ENCODE measurements at regions not wholly inside any gene's neighbourhood (a gene's known extent, or its start where the extent isn't known, plus 50 kb on each side); places are given as distances from the start of the nearest gene placed in this dataset.
"Not testable (repeated sequence)": the region's sequence is repeated elsewhere in the genome, so short reads cannot be mapped to it uniquely, and the experiment has no call there.

DNA sequence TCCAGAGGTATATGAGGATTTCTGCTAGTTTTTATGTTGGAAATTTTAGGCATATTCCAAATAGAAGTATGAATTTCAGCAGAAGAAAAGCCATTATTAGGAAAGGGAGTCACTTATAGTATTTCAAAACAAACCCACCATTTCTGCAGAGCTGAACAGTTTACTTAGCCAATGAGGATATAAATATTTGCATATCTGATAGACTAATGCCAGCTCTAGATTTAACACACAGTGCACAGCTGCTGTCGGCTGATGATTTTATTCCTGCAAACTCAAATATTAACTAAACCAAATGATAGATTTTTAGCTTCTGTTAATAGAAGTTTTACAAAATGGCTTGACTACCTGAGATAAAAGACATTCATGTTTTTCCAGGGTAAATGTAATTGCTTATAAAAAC lies 375.8 kb upstream of the FANCL start:
- DNase-seq: no peak

GRCh38 chr2:58614219-58614618 lies 373.1 kb upstream of the FANCL start:
- no peak for DNase-seq

DNA sequence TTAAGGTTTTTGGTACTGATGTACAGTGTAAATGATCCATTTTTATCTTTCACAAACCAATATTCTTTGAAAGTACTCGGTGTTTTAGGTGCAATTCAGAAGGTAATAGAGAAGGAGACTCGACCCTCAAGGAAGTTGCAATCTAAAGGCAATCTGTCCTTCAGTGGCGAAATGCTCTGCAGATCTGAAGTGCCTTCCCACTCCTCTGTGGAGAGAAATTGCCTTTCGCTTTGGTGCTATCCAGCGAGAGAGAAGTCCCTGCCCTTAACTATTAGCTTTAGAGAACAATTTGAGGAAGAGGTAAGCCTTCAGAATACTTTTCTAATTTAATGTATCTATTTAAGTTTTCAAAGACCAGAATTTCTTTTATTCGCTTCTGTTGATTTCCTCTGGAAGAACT lies 371.8 kb upstream of the FANCL start:
- no peak for DNase-seq

GRCh38 chr2:58609326-58609725 lies 368.2 kb upstream of the FANCL start:
- DNase-seq: no peak

DNA sequence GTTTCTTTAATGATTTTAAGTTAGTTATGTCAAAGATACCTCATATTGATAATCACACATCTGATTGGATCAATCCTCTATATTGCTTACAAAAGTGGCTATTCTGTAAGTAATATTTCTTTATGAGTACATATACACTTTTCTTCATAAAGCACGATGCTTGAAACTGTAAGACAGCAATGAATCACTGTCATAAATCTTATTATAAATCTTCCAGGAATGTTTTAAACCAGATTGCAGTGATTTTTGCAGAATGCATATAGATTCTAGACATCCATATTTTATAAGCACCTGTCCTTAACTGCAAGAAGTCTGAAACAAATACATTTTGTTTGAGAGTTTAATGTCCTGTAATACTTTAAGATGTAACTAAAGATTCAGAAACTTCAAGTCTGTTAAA lies 367.0 kb upstream of the FANCL start:
- DNase-seq: no peak

DNA sequence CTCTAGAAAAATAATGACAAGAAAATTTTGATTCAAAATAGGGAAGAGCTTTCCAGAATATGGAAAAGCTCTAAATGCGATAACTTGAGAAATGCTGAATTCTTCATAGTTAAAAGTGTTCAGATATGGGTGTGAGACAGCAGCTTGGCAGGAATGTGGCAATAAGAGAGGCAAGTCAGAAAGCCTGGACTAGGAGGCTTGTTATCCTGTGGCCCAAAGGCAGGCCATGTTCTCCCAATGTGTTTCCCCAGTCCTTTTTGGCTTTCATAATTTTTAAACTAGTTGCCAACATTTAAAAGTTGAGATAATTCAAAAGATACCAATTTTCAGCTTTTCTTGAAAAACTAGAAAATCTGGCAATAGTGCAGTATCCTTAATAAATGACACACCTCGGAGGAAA lies 366.3 kb upstream of the FANCL start:
- no peak for DNase-seq

DNA sequence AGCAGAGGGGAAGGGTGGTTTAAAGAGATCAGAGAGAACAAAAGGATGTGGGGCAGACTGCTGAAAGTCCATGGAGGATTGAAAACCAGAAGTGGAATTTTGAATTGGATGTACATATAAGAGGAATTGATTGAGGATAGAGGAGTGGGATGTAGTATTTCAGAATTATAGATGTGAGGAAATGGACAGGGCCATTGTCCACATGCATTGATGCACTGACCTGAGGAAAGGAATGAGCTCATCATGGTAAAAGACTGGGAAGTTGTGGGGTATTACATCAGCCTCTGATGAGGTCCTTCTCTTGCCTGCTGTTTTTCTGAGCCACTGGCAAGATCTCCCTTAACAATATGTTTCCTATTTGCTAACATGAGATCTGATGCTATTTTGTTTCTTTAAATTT lies 365.7 kb upstream of the FANCL start:
- DNase-seq: no peak

GRCh38 chr2:58604096-58604495 lies 363.0 kb upstream of the FANCL start:
- DNase-seq: no peak

DNA sequence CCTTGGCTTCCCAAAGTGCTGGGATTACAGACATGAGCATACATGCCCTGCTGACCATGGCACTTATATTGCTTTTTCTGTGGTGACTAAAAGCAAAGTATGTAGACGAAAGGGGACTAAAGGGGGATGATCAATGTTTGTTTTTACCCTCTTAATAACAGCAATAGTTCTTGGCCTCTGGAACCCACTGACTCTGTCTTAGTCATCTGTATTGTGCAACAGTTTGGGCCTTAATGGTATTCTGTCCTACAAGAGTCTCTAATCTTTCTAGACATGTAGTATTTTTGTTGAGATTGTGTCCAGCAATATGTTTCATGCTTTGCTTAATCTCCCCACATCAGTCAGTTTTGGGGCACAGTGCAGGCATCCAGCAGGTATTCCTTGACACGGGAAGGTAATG lies 359.9 kb upstream of the FANCL start:
- DNase-seq: no peak

DNA sequence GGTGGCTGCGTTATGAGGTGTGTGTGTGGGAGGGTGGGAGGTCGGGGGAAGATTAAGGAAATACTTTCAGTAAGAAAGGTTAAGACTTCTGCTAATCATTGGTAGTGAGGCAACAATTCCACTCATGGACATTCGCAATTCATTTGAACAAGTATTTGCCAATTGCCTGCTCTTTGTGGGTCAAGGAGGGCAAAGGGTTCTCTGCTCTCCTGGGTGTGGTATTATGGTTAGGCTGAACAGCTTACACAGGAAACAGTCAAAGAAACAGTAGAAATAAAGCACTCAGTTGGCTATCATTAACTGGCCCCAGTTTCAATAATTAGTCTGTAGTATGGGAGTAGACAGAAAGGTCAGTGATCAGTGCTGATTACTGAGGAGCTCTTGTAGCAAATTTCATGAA lies 357.0 kb upstream of the FANCL start:
- DNase-seq: no peak

DNA sequence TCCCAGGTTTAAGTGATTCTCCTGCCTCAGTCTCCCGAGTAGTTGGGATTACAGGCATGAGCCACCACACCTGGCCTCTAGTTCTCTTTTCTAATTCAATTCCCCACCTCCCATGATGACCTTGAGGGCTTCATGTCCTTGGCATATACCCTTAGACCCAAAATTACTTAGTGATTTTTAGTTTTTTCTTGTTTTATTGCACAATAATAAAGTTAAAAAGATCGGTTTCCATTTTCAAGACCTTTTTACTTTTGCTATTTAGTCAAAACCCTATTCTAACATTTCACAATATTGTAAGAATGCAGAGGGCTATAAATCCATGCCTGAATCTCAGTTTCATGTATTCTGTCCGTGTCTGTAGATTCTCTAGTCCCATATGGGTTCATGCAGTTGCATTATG lies 354.6 kb upstream of the FANCL start:
- DNase-seq: no peak

DNA sequence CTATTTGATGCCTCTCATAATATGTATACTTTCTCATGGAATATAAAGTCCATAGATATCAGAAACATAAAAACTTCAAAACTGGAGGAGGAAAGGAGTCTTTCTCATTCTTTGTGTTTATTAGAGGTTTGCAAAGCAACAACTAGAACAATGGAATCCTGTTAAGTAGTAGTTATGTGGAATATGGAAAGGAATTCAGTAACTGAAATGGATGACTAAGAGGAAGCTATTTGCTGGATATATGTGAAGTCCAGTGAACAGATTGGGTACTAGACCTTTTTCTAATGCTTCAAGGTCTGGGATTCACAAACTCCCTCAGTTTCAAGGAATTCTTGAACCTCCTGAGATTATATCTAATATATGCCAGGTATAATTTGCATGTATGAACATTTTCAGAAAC lies 353.6 kb upstream of the FANCL start:
- DNase-seq: no peak

GRCh38 chr2:58594175-58594574 lies 353.1 kb upstream of the FANCL start:
- DNase-seq: no peak

DNA sequence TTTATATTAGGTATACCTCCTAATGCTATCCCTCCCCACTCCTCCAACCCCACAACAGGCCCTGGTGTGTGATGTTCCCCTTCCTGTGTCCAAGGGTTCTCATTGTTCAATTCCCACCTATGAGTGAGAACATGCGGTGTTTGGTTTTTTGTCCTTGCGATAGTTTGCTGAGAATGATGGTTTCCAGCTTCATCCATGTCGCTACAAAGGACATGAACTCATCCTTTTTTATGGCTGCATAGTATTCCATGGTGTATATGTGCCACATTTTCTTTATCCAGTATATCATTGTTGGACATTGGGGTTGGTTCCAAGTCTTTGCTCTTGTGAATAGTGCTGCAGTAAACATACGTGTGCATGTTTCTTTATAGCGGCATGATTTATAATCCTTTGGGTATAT lies 345.1 kb upstream of the FANCL start:
- not testable (repeated sequence) for DNase-seq

DNA sequence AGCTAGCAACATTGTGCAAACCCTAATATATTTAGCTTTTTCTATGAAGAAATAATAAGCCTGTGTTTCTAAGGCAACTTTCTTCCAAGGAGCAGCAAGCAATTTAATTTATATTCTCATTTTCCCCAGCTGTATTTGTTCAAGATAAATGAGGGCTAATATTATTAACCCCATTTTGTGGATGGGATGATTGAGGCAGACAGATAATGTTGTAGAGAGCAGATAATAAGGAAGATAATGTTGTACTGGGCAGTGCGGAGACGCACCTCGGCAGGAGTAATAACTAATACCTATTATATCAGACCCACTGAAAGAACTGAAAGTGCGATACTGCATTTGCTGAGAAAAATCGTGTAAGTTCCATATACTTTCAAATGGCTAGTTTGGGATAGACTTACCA lies 344.1 kb upstream of the FANCL start:
- DNase-seq: no peak

DNA sequence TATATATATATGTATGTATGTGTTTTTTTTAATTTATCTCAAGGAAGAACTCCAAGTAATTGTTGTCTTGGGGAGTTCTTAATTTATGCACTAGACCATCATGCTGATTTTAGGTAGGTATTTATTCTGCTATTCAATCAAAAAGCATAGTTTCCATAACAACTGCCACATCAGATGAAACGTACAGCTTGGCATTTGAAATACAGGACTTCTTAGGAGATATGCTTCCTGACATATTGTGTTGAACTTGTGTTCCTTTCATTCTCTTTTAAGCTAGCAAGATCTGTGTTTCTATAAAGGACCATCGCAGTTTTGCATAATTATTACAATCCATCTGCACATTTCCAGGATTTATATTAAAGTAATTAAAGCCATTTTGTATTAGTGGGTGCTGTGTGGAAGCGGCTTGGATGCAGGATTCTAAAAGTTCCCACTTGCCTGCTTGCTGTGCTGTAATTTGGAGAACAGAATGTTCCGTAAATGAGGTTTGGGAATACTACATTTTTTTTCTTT lies 343.5 kb upstream of the FANCL start:
- DNase-seq: no peak

DNA sequence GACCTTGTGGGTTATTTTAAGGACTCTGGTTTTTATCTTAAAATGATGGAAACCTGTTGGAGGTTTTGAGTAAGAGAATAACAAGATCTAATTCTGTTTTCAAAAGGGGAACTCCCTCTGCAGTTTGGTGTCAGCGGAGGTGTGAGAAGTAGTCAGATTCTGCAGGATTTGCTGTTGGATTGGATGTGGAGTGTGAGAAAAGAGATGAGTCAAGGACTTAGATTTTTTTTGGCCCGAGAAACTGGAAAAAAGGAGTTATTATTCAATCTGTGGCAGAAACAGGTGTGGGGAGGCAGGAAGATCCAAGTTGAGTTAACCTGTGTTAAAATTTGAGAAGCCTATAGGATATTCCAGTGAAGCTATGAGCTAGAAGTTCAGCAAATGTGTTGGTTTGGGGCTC lies 337.2 kb upstream of the FANCL start:
- no peak for DNase-seq

GRCh38 chr2:58574873-58575272 lies 333.7 kb upstream of the FANCL start:
- DNase-seq: no peak

DNA sequence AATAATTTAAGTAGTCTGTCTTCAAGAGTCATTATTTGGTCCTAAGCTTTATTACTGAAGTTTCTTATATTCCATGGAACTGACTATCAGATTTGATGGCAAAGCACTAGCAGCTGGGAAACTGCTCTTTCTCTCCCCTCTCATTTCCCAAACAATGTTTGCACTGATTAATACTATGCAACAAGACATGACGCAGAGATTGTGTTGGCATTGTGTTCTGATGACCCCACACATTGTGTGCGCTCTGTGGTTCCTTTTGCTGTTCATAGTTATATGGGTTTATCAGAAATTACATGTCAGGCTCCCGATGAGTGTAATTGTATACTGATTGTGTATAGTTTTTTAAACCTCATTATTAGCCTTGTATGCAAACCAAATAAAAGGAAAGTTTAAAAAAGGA lies 331.6 kb upstream of the FANCL start:
- DNase-seq: no peak

DNA sequence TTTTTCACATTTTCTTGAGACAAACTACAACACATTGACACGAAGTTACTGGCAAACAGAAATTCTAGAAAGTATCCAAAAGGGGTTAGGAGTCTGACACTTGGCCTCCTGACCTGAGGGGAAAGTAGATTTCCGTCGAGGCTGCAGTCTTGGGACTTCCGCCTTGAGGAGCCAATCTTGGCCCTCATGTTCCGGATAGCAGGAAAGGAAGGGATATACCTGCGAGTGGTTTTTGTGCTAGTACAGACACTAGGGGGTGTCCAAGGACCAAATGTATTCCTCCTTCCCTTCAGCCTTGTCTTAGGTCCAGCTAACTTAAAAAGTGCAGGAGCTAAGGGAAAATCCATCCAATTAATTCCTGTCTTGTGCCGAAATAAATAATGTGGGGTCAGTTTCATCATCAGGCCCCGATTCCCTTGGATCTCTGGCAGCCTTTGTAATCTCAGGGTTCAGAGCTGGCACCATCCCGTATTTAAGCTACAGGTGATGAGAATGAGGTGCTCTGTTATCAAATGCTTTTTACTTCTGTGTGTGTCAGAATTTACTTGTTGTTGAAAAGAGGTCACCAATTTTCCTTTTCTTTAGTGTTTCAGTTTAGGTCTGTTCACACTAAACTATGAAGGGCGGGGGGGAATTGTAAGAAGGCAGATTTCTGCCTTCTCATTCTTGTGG lies 330.2 kb upstream of the FANCL start:
- no peak for DNase-seq

GRCh38 chr2:58569475-58570185 lies 328.5 kb upstream of the FANCL start:
- DNase-seq: no peak

- no peak for DNase-seq
Measured at GRCh38 chr2:58568901-58569300, 327.8 kb upstream of the FANCL start.

- no peak for DNase-seq
Measured at GRCh38 chr2:58562276-58562675, 321.2 kb upstream of the FANCL start.

- DNase-seq: no peak
Measured at GRCh38 chr2:58560531-58560930, 319.4 kb upstream of the FANCL start.

GRCh38 chr2:58558881-58559280 lies 317.8 kb upstream of the FANCL start:
- DNase-seq: no peak

Data from 8988T (cell line).